Smooth muscle cell (in vitro differentiated cells): ENCODE measurements at regions not wholly inside any gene's neighbourhood (a gene's known extent, or its start where the extent isn't known, plus 50 kb on each side); places are given as distances from the start of the nearest gene placed in this dataset.

ENCODE experiments used
- DNase-seq: peaks from one replicate; lab custom pipeline; 2025; ENCODE audit not compliant: unreplicated experiment; lab: John Stamatoyannopoulos, UW
- H2AFZ ChIP-seq: fragments of 200-600 bp; sonication (generic); 2 replicates; pipeline ENCODE4 v1.6.0; 2016; ENCODE audit warnings: antibody characterized with exemption, low read depth, mild to moderate bottlenecking
- H3F3A ChIP-seq: fragments of 200-600 bp; sonication (generic); 2 replicates; pipeline ENCODE4 v1.6.0; 2017; ENCODE audit warnings: antibody characterized with exemption, low read depth
- H3K27ac ChIP-seq: fragments of 200-600 bp; sonication (generic); 2 replicates; pipeline ENCODE4 v1.5.1; 2016; ENCODE audit warnings: low read depth, mild to moderate bottlenecking
- H3K27me3 ChIP-seq: fragments of 200-600 bp; sonication (generic); 2 replicates; pipeline ENCODE4 v1.6.1; 2016; ENCODE audit warnings: low read depth, mild to moderate bottlenecking
- H3K36me3 ChIP-seq: fragments of 200-600 bp; sonication (generic); 2 replicates; pipeline ENCODE4 v1.5.1; 2016; ENCODE audit warnings: low read depth
- H3K4me1 ChIP-seq: fragments of 200-600 bp; sonication (generic); 2 replicates; pipeline ENCODE4 v1.5.1; 2016; ENCODE audit warnings: low read depth
- H3K4me2 ChIP-seq: fragments of 200-600 bp; sonication (generic); 2 replicates; pipeline ENCODE4 v1.6.0; 2016; ENCODE audit warnings: mild to moderate bottlenecking
- H3K4me3 ChIP-seq: fragments of 200-600 bp; sonication (generic); 2 replicates; pipeline ENCODE4 v1.5.1; 2016; ENCODE audit warnings: mild to moderate bottlenecking
- H3K79me2 ChIP-seq: fragments of 200-600 bp; sonication (generic); 2 replicates; pipeline ENCODE4 v1.6.0; 2016; ENCODE audit warnings: low read depth, mild to moderate bottlenecking
- H3K9ac ChIP-seq: fragments of 200-600 bp; sonication (generic); 2 replicates; pipeline ENCODE4 v1.6.0; 2016; ENCODE audit warnings: low read depth
- H3K9me3 ChIP-seq: fragments of 200-600 bp; sonication (generic); replicated peaks from 2 replicates; pipeline ENCODE4 v1.5.1; 2016; ENCODE audit warnings: low read depth
- H4K20me1 ChIP-seq: fragments of 200-600 bp; sonication (generic); 2 replicates; pipeline ENCODE4 v1.6.0; 2016; ENCODE audit warnings: low read depth
- WGBS: methylation state at CpG from one replicate; pipeline ENCODE4 v1.1.7; 2016; ENCODE audit warnings: low lambda C conversion rate; 5-methylcytosine and 5-hydroxymethylcytosine counted together
- TF ChIP-seq, protein P1 (sequence below): fragments of 200-600 bp; sonication (generic); IDR thresholded peaks from 2 replicates; pipeline ENCODE4 v1.5.1; 2017; ENCODE audit warnings: borderline replicate concordance, mild to moderate bottlenecking, antibody characterized with exemption; ENCODE audit not compliant: insufficient read depth, poor library complexity, severe bottlenecking

DNA sequence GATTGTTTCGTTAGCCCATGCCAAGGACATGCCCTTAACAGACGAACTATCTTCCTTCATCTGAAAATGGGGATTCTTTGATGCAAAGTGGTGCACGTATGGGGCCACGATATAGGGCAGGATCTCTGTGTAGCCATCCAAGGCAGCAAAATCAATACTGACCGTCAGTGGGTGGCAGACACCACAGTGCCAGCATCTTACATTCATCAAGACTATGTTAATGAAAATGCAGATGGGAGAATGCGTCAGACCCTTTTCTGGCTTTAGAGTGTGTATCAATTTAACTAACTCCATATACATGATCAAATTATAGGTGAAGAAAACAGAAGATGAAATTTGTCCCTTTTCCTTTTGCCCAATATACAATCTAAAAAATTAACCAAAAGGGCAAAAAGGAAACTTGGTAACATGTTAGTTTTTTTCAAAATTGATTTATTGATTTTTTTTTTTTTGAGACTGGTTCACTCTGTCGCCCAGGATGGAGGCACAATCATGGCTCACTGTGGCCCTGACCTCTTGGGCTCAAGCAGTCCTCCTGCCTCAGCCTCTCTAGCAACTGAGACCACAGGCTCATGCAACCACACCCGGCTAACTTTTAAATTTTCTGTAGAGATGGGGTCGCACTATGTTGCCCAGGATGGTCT lies 169.2 kb upstream of the SPRY4 start:
- Histone ChIP-seq H3K36me3 (no peaks in the 10 kb centered on the region), H3K27me3 (no peaks in the 10 kb centered on the region)

DNA sequence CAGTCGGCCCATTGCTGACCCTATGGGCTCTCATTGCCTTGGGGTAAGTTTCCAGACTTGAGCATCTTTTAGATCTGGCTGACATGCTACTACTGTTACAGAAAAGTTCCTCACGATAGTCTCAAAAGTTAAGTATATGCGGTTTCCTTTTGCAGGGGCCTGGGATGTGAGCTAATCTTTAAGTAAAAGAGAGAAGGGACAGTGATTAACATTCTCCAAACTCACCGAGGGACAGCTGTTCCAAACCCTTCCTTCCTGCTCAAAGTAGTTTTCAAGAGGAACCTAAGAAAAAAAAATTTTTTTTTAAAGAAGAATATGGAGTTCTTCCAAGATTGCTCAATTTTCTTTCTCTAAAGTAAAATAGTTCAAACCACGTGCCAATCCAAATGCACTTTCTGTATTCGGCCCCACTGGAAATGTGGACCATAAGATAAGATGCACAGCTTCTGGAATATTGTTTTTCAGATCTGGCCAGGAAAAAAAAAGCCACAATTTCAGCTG lies 168.0 kb upstream of the SPRY4 start:
- Histone ChIP-seq H2AFZ (no peak overlapping the region), H3K79me2 (no peaks in the 10 kb centered on the region), H3K4me3 (no peak overlapping the region), H3K4me2 (peak overlapping the region; percentile 65), H3K9ac (no peak overlapping the region), H3K36me3 (no peaks in the 10 kb centered on the region), H3F3A (peaks cover 8% of the 10 kb centered on the region), H3K27ac (peak overlapping the region; percentile 70), H3K9me3 (no peaks in the 10 kb centered on the region), H3K27me3 (no peaks in the 10 kb centered on the region), H4K20me1 (no peaks in the 10 kb centered on the region), H3K4me1 (peaks cover 20% of the 10 kb centered on the region)
- WGBS: 29% methylated on average over 6 of the region's 6 CpGs
- no peak for DNase-seq
- TF ChIP-seq, protein P1, sequence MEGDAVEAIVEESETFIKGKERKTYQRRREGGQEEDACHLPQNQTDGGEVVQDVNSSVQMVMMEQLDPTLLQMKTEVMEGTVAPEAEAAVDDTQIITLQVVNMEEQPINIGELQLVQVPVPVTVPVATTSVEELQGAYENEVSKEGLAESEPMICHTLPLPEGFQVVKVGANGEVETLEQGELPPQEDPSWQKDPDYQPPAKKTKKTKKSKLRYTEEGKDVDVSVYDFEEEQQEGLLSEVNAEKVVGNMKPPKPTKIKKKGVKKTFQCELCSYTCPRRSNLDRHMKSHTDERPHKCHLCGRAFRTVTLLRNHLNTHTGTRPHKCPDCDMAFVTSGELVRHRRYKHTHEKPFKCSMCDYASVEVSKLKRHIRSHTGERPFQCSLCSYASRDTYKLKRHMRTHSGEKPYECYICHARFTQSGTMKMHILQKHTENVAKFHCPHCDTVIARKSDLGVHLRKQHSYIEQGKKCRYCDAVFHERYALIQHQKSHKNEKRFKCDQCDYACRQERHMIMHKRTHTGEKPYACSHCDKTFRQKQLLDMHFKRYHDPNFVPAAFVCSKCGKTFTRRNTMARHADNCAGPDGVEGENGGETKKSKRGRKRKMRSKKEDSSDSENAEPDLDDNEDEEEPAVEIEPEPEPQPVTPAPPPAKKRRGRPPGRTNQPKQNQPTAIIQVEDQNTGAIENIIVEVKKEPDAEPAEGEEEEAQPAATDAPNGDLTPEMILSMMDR: no peak

More for the DNA sequence above, 169.2 kb upstream of the SPRY4 start:
- Histone ChIP-seq H3K4me2 (no peak overlapping the region), H3K4me1 (peaks cover 20% of the 10 kb centered on the region), H2AFZ (no peak overlapping the region), H3F3A (peaks cover 8% of the 10 kb centered on the region), H3K79me2 (no peaks in the 10 kb centered on the region), H3K9me3 (no peaks in the 10 kb centered on the region), H3K4me3 (no peak overlapping the region), H3K27ac (no peak overlapping the region), H4K20me1 (no peaks in the 10 kb centered on the region), H3K9ac (no peak overlapping the region)
- 92% methylated on average over 9 of the region's 9 CpGs for WGBS
- TF ChIP-seq, protein P1: no peak
- no peak for DNase-seq

DNA sequence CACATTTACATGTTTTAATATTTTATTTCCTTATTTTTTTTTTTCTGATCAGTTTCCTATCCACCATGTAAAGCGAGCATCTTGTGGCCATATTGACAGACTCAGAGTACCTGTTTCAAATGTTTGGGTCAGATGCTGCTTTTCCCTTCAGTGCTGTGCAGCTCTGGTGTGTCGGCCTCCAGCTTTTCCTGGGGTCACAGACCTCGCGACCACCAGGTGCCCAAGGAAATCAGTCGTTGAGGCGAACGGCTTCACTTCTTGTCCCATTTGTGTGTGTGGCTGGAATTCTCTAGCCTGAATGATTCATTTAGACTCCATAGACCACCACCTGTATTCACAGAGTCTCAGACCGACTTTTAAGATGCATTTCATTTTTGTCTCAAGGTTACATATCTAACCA lies 166.9 kb upstream of the SPRY4 start:
- H3K9me3 ChIP-seq: no peaks in the 10 kb centered on the region
- H2AFZ ChIP-seq: no peak overlapping the region
- H3K36me3 ChIP-seq: no peaks in the 10 kb centered on the region
- no peak overlapping the region for H3K4me2 ChIP-seq
- H4K20me1 ChIP-seq: no peaks in the 10 kb centered on the region
- 94% methylated on average over 8 of the region's 8 CpGs for WGBS
- no peak for DNase-seq
- no peaks in the 10 kb centered on the region for H3K27me3 ChIP-seq
- H3K9ac ChIP-seq: peak overlapping the region; percentile 37
- peaks cover 8% of the 10 kb centered on the region for H3F3A ChIP-seq
- TF ChIP-seq, protein P1: no peak
- peak overlapping the region; percentile 70 for H3K27ac ChIP-seq
- H3K79me2 ChIP-seq: no peaks in the 10 kb centered on the region
- H3K4me3 ChIP-seq: no peak overlapping the region
- peaks cover 20% of the 10 kb centered on the region for H3K4me1 ChIP-seq

DNA sequence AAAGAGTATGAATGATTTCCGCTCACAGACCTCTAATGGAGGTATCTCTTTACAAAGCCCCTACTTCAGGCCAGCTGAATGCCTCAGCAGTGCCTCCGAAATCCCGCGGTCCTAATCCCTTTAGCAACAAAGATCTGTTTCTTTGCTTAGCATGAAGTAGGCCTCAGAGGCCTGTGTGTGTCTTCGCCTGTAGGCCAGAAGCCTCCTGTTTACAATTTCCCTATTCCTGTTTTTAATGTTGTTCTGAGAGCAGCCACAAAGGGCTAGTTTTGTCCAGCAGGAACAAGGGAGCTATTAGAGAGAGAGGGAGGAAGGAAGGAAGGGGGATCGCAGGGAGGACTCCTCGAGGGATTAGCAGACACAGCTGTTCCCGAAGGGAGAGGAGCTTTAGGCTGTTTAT lies 166.4 kb upstream of the SPRY4 start:
- Histone ChIP-seq H3K4me1 (peaks cover 20% of the 10 kb centered on the region), H3K79me2 (no peaks in the 10 kb centered on the region), H3F3A (peaks cover 8% of the 10 kb centered on the region), H3K9me3 (no peaks in the 10 kb centered on the region), H3K4me3 (no peak overlapping the region), H4K20me1 (no peaks in the 10 kb centered on the region), H3K9ac (peak overlapping the region; percentile 37), H3K27ac (peak overlapping the region; percentile 70), H3K27me3 (no peaks in the 10 kb centered on the region), H2AFZ (peak overlapping the region; percentile 71), H3K36me3 (no peaks in the 10 kb centered on the region), H3K4me2 (peak overlapping the region; percentile 43)
- WGBS: 26% methylated on average over 8 of the region's 8 CpGs
- DNase-seq: no peak
- TF ChIP-seq, protein P1: no peak
